HG02981 (cell line): ENCODE measurements at regions not wholly inside any gene's neighbourhood (a gene's known extent, or its start where the extent isn't known, plus 50 kb on each side); places are given as distances from the start of the nearest gene placed in this dataset.
"Not testable (repeated sequence)": the region's sequence is repeated elsewhere in the genome, so short reads cannot be mapped to it uniquely, and the experiment has no call there.

ENCODE experiments used
- ATAC-seq: cut with Tn5 transposase; IDR thresholded peaks from one replicate; pipeline ENCODE4 v1.9.1; 2021; ENCODE audit warnings: mild to moderate bottlenecking, moderate library complexity; ENCODE audit not compliant: unreplicated experiment

GRCh38 chr4:12956026-12956425, 528.1 kb downstream of the RAB28 start:
- no peak for ATAC-seq

- ATAC-seq: no peak
These were observed 534.2 kb downstream of the RAB28 start for GRCh38 chr4:12949719-12950490.

GRCh38 chr4:12943069-12943468, 541.1 kb downstream of the RAB28 start:
- no peak for ATAC-seq

- no peak for ATAC-seq
These were observed 550.3 kb downstream of the RAB28 start for GRCh38 chr4:12933760-12934221.

- no peak for ATAC-seq
These were observed 551.8 kb downstream of the RAB28 start for GRCh38 chr4:12932203-12932788.

GRCh38 chr4:12929784-12930183, 554.4 kb downstream of the RAB28 start:
- ATAC-seq: no peak

- no peak for ATAC-seq
These were observed 555.4 kb downstream of the RAB28 start for GRCh38 chr4:12928751-12929150.

GRCh38 chr4:12926189-12927066, 557.7 kb downstream of the RAB28 start:
- ATAC-seq: no peak

GRCh38 chr4:12924728-12925320, 559.3 kb downstream of the RAB28 start:
- no peak for ATAC-seq

- ATAC-seq: no peak
These were observed 559.9 kb downstream of the RAB28 start for GRCh38 chr4:12924253-12924652.

GRCh38 chr4:12912896-12913418, 571.2 kb downstream of the RAB28 start:
- ATAC-seq: no peak

- ATAC-seq: no peak
These were observed 572.3 kb downstream of the RAB28 start for GRCh38 chr4:12911750-12912358.

GRCh38 chr4:12903640-12904039, 580.5 kb downstream of the RAB28 start:
- not testable (repeated sequence) for ATAC-seq

- no peak for ATAC-seq
These were observed 581.4 kb downstream of the RAB28 start for GRCh38 chr4:12902735-12903134.

GRCh38 chr4:12897954-12898353, 586.2 kb downstream of the RAB28 start:
- ATAC-seq: no peak

GRCh38 chr4:12894062-12894461, 590.1 kb downstream of the RAB28 start:
- ATAC-seq: no peak

- ATAC-seq: no peak
These were observed 595.1 kb downstream of the RAB28 start for GRCh38 chr4:12889054-12889453.

GRCh38 chr4:12884846-12885796, 599.0 kb downstream of the RAB28 start:
- no peak for ATAC-seq

GRCh38 chr4:12881945-12882584, 602.1 kb downstream of the RAB28 start:
- ATAC-seq: no peak
